ENCODE measurements at regions not wholly inside any gene's neighbourhood (a gene's known extent, or its start where the extent isn't known, plus 50 kb on each side); places are given as distances from the start of the nearest gene placed in this dataset.

DNA sequence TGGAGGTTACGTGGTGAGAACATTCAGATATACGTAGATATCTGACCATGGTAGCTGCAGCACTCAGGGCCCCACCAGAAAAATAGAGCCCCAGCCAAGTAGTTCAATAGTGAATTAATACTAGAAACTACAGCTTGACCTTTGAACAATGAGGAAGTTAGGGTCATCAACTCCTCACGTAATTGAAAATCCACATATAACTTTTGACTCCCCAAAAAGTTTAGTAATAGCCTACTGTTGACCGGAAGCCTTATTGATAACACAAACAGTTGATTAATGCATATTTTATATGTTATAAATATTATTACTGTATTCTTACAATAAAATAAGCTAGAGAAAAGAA lies 117.9 kb downstream of the SNX5 start:
- WGBS, 2 donors = 64 to 74% methylated on average over 4 of the region's 4 CpGs
- H3K4me3 ChIP-seq (ENCODE audit: low read depth, poor library complexity, severe bottlenecking) = no peak overlapping the region
- DNase-seq (ENCODE audit: low spot score in 2 of 2) = no peak
- intact Hi-C loops (cut with DNase I; ENCODE audit: low total_unique reads) = no loop called here
- TF ChIP-seq POLR2A (IDR thresholded peaks at IDR 0.05) = no peak
- TF ChIP-seq, protein P1, sequence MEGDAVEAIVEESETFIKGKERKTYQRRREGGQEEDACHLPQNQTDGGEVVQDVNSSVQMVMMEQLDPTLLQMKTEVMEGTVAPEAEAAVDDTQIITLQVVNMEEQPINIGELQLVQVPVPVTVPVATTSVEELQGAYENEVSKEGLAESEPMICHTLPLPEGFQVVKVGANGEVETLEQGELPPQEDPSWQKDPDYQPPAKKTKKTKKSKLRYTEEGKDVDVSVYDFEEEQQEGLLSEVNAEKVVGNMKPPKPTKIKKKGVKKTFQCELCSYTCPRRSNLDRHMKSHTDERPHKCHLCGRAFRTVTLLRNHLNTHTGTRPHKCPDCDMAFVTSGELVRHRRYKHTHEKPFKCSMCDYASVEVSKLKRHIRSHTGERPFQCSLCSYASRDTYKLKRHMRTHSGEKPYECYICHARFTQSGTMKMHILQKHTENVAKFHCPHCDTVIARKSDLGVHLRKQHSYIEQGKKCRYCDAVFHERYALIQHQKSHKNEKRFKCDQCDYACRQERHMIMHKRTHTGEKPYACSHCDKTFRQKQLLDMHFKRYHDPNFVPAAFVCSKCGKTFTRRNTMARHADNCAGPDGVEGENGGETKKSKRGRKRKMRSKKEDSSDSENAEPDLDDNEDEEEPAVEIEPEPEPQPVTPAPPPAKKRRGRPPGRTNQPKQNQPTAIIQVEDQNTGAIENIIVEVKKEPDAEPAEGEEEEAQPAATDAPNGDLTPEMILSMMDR (IDR thresholded peaks at IDR 0.05) = no peak

DNA sequence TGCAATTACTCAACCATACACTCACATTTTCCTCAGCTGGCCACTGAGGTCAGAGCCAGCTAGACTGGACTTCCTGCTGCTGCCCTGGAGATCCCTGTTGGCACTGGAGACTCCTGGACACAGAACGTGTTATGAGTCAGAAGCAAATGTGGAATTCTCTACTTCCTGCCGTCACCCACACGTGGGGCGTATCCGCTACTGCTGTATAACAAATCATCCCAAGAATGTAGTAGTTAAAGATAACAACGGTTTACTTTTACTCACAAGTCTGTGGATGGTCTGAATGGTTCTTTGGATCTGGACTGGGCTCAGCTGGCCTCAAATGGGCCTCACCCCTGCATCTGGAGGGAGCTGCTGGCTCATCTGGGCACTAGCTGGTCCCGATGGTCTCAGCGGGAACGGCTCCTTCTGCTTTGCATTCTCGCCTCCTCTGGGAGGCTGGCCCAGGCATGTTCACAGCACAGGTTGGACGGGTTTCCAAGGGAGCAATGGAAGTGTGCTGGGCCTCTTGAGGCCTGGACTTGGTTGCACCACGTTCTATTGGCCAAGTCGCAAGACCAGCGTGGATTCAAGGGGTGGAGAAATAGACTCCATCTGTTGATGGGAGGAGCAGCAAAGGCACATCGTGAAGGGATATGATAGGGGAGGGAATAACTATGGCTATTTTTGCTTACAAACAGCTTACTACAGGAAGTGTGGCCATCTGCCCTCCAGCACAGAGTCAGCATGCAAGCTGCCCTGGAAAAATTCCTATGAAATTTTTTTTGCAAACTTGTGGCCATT lies 118.5 kb downstream of the SNX5 start:
- H3K4me3 ChIP-seq (ENCODE audit: low read depth, poor library complexity, severe bottlenecking) = no peak overlapping the region
- intact Hi-C loops (cut with DNase I; ENCODE audit: low total_unique reads) = no loop called here
- WGBS, 2 donors = 31 to 33% methylated on average over 15 of the region's 15 CpGs
- no peak for TF ChIP-seq POLR2A (IDR thresholded peaks at IDR 0.05)
- TF ChIP-seq, protein P1 (IDR thresholded peaks at IDR 0.05) = no peak
- DNase-seq (ENCODE audit: low spot score in 2 of 2) = peak in 1 of 2 donors; percentile 77

DNA sequence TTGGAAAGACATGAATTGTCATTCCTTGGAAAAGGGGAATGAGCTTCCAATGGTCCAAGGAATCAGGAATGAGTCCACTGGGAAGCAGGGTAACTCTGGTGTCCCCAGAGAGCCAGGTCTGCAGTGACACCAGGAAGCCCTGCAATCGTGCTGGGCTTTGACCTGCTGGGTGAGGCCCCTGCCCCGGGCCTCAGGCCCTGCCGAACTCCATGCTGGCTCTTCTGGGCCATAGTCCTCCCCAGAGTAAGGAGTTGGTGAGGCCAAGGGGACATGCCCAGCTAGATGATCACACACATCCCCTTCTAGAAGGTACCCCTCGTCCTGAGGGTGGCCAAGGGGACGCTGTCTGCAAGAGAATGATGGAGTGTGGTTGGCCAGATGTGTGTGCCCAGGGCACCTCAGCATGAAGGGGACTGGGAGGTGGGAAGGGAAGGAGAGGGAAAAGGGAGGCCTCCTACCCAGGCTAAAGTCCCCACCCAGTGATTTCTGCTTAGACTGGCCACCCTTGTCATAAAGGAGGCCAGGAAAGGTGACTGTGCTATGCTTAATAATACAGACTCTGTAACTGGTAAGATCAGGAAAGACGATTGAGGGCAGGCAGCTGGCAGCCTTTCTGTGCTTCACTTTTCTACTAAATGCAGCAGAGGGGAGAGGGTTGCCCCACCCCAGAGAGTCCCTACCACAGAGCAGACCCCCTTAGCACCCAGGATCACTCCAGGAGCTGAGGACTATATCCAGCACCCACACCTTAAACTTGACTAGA lies 119.3 kb downstream of the SNX5 start:
- no peak for DNase-seq (ENCODE audit: low spot score in 2 of 2)
- intact Hi-C loops (cut with DNase I; ENCODE audit: low total_unique reads) = no loop called here
- no peak overlapping the region for H3K4me3 ChIP-seq (ENCODE audit: low read depth, poor library complexity, severe bottlenecking)
- no peak for TF ChIP-seq POLR2A (IDR thresholded peaks at IDR 0.05)
- TF ChIP-seq, protein P1 (IDR thresholded peaks at IDR 0.05) = no peak
- whole genome bisulfite sequencing, 2 donors = 87 to 88% methylated on average over 6 of the region's 6 CpGs

DNA sequence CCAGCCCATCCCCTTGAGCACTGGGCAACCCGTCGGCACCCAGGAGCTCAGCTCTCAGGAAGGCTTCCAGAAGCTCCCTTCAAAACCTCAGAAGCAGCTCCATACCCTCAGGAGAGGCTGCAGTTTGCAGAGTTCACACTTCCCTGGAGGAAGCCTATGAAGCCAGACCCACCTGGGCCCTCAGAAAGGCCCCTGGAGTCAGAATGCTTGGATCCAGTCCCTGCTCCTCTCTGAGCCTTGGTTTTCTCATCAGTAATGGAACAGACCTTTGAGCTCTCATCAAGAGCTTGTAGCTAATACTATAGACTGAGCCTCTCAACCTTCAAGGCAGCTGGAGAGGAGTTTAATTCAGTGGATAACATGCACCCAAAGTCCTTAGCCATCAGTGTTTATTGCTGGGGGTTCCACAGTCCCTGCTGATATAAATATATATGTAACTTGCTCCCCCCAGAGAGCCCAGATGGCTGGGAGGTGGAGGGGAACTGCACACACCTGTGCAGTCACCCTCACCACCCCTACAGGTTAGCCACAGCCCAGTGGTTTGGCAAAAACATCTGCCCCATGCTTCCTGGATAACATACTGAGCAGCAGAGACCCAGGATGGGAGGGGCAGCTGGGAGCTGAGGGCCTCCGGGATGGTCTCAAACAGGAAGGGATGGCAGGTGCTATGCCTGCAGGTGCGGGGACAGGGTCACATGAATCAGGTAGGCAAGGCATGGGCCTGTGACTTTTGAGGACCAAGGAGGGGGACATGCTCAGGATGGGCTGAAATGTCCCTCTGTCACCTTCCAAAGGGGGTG lies 120.1 kb downstream of the SNX5 start:
- intact Hi-C loops (cut with DNase I; ENCODE audit: low total_unique reads) = no loop called here
- 77 to 80% methylated on average over 3 to 4 of the region's 4 CpGs for WGBS, 2 donors
- DNase-seq (ENCODE audit: low spot score in 2 of 2) = no peak
- no peak for TF ChIP-seq POLR2A (IDR thresholded peaks at IDR 0.05)
- TF ChIP-seq, protein P1 (IDR thresholded peaks at IDR 0.05) = no peak
- H3K4me3 ChIP-seq (ENCODE audit: low read depth, poor library complexity, severe bottlenecking) = no peak overlapping the region

DNA sequence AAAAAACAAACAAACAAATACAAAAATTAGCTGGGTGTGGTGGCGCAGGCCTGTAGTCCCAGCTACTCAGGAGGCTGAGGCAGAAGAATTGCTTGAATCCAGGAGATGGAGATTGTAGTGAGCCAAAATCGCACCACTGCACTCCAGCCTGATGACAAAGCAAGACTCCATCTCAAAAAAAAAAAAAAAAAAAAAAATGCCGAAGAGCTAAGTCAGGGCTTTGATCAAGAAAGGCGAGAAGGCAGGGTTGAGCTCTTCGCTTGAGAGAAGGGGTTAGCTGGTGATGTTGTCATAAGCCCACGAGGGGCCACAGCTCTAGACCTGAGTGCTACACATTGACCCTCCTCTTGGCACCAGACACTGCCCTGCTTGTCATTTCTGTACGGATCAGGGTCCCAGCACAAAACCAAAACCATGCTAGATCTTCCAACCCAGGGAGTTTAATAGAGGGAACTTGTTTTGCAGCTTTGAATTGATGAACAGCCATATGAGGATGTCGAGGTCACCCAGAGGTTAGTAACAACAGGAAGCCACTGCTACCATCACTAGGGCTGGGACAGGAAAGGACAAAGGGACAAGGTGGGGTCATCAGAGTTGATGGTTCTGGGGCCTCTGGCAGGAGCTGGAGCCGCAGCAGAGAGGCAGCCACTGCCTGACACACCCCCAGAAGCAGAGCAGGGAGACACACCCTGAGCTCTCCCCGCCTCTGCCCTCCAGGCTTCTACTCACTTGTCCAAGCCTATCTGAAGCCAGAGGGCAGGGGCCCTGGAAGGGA lies 122.7 kb downstream of the SNX5 start:
- intact Hi-C loops (cut with DNase I; ENCODE audit: low total_unique reads) = no loop called here
- no peak overlapping the region for H3K4me3 ChIP-seq (ENCODE audit: low read depth, poor library complexity, severe bottlenecking)
- TF ChIP-seq POLR2A (IDR thresholded peaks at IDR 0.05) = no peak
- TF ChIP-seq, protein P1 (IDR thresholded peaks at IDR 0.05) = no peak
- DNase-seq (ENCODE audit: low spot score in 2 of 2) = no peak
- 62 to 66% methylated on average over 10 of the region's 10 CpGs for WGBS, 2 donors

All from lower leg skin (tissue), 4 donors.